HCT116 (cell line): ENCODE measurements at regions not wholly inside any gene's neighbourhood (a gene's known extent, or its start where the extent isn't known, plus 50 kb on each side); places are given as distances from the start of the nearest gene placed in this dataset.

ENCODE experiments used
- ATF3 ChIP-seq: IDR thresholded peaks from 2 replicates; pipeline ENCODE4 v1.6.1; 2012
- EGR1 ChIP-seq: IDR thresholded peaks from 2 replicates; pipeline ENCODE4 v1.6.1; 2012; ENCODE audit warnings: low read depth
- ELF1 ChIP-seq: IDR thresholded peaks from 2 replicates; pipeline ENCODE4 v1.6.1; 2012; ENCODE audit warnings: low read depth, borderline replicate concordance
- EZH2 ChIP-seq: fragments of 200-600 bp; sonication (generic); IDR thresholded peaks from 2 replicates; pipeline ENCODE4 v1.6.1; 2017; ENCODE audit warnings: antibody characterized with exemption, mixed run types
- MAX ChIP-seq: IDR thresholded peaks from 2 replicates; pipeline ENCODE4 v1.6.1; 2012
- POLR2A ChIP-seq: IDR thresholded peaks from 2 replicates; pipeline ENCODE4 v1.7.0; 2011; ENCODE audit warnings: borderline replicate concordance; ENCODE audit not compliant: insufficient read depth, insufficient read length; ENCODE audit errors: extremely low read depth
- RAD21 ChIP-seq: IDR thresholded peaks from 2 replicates; pipeline ENCODE4 v1.6.1; 2012; ENCODE audit warnings: low read depth, mild to moderate bottlenecking
- REST ChIP-seq: IDR thresholded peaks from 2 replicates; pipeline ENCODE4 v1.6.1; 2012; ENCODE audit warnings: low read depth
- SIN3A ChIP-seq: IDR thresholded peaks from 2 replicates; pipeline ENCODE4 v1.6.1; 2012; ENCODE audit warnings: low read depth
- SP1 ChIP-seq: IDR thresholded peaks from 2 replicates; pipeline ENCODE4 v1.6.1; 2012; ENCODE audit warnings: low read depth
- YY1 ChIP-seq: IDR thresholded peaks from 2 replicates; pipeline ENCODE4 v1.6.1; 2011; ENCODE audit warnings: low read length, low read depth, moderate library complexity, mild to moderate bottlenecking; ENCODE audit not compliant: insufficient replicate concordance; ENCODE audit errors: extremely low read depth
- ZNF274 ChIP-seq: fragments of 200-500 bp; sonication (Bioruptor generic); IDR thresholded peaks from 2 replicates; pipeline ENCODE4 v1.6.1; 2014; ENCODE audit warnings: mild to moderate bottlenecking, low read depth, low read length, inconsistent platforms
- TF ChIP-seq, protein P1 (sequence below): IDR thresholded peaks from 2 replicates; pipeline ENCODE4 v1.6.1; 2011; ENCODE audit warnings: mild to moderate bottlenecking, low read length, moderate library complexity; ENCODE audit not compliant: insufficient replicate concordance; ENCODE audit errors: extremely low read depth
- TF ChIP-seq, protein P2 (sequence below), 3 experiments: fragments of 200-600 bp in 1 of 3; sonication (generic) in 1 of 3; IDR thresholded peaks in 2 of 3; conservative IDR thresholded peaks in 1 of 3; 2 replicates each; pipeline ENCODE4 v1.5.1; 2012 to 2017; ENCODE audit warnings: low read depth in 2 of 3, low read length in 2 of 3, antibody characterized with exemption in 1 of 3, borderline replicate concordance in 1 of 3, control low read depth in 1 of 3, mild to moderate bottlenecking in 1 of 3, mixed read lengths in 1 of 3, mixed run types in 1 of 3, moderate library complexity in 1 of 3; ENCODE audit not compliant: insufficient read depth in 1 of 3

GRCh38 chr13:99687723-99688397 is 186.6 kb downstream of the TM9SF2 start:
- TF ChIP-seq EZH2: no peak
- no peak for TF ChIP-seq REST
- TF ChIP-seq, protein P1, sequence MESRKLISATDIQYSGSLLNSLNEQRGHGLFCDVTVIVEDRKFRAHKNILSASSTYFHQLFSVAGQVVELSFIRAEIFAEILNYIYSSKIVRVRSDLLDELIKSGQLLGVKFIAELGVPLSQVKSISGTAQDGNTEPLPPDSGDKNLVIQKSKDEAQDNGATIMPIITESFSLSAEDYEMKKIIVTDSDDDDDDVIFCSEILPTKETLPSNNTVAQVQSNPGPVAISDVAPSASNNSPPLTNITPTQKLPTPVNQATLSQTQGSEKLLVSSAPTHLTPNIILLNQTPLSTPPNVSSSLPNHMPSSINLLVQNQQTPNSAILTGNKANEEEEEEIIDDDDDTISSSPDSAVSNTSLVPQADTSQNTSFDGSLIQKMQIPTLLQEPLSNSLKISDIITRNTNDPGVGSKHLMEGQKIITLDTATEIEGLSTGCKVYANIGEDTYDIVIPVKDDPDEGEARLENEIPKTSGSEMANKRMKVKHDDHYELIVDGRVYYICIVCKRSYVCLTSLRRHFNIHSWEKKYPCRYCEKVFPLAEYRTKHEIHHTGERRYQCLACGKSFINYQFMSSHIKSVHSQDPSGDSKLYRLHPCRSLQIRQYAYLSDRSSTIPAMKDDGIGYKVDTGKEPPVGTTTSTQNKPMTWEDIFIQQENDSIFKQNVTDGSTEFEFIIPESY: no peak
- no peak for TF ChIP-seq ELF1
- TF ChIP-seq RAD21: no peak
- TF ChIP-seq, protein P2, sequence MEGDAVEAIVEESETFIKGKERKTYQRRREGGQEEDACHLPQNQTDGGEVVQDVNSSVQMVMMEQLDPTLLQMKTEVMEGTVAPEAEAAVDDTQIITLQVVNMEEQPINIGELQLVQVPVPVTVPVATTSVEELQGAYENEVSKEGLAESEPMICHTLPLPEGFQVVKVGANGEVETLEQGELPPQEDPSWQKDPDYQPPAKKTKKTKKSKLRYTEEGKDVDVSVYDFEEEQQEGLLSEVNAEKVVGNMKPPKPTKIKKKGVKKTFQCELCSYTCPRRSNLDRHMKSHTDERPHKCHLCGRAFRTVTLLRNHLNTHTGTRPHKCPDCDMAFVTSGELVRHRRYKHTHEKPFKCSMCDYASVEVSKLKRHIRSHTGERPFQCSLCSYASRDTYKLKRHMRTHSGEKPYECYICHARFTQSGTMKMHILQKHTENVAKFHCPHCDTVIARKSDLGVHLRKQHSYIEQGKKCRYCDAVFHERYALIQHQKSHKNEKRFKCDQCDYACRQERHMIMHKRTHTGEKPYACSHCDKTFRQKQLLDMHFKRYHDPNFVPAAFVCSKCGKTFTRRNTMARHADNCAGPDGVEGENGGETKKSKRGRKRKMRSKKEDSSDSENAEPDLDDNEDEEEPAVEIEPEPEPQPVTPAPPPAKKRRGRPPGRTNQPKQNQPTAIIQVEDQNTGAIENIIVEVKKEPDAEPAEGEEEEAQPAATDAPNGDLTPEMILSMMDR (IDR thresholded peaks at IDR 0.05 in 2 of 3, conservative IDR thresholded peaks at IDR 0.05 in 1 of 3; ENCODE audit: borderline replicate concordance in 1 of 3, insufficient read depth in 1 of 3, low read depth in 2 of 3, low read length in 2 of 3): no peak
- TF ChIP-seq SP1: no peak
- no peak for TF ChIP-seq POLR2A
- no peak for TF ChIP-seq SIN3A
- TF ChIP-seq ATF3: no peak
- no peak for TF ChIP-seq EGR1
- TF ChIP-seq YY1: no peak
- TF ChIP-seq ZNF274: no peak
- no peak for TF ChIP-seq MAX
